ENCODE measurements at regions not wholly inside any gene's neighbourhood (a gene's known extent, or its start where the extent isn't known, plus 50 kb on each side); places are given as distances from the start of the nearest gene placed in this dataset.

DNA sequence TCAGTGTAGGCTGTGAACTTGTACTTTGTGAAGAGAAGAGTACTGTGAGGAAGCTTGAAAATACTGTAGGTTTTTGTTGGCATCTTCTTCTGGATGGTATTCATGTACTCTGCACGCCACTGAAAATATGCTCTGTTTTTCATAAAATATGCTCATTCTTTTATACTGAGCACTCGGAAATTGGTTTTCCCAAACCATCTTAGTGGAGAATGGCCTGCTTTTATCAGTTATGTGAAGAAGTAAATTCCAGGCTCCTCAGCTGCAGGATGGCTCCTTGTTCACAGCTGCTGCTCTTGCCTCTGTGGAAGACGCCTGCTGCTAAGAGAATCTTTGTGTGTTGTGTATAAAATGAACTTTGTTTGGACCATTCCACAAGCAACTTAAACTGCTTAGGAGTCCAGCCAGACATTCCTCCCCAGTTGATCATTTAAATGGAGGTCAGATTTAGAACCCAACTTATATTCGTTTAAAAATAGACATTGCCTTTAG is 443.5 kb upstream of the RGS6 start:
- Histone ChIP-seq H3K27me3 (no peaks in the 10 kb centered on the region), H3K4me3 (no peak overlapping the region), H3K27ac (no peak overlapping the region), H3K4me1 (peaks cover 0 to 60% (median 16%) of the 10 kb centered on the region in 4 donors), H3K36me3 (no peaks in the 10 kb centered on the region), H3K9me3 (no peaks in the 10 kb centered on the region)
- peak in 1 of 2 donors; percentile 71 for DNase-seq
- TF ChIP-seq POLR2A (IDR thresholded peaks at IDR 0.05) (no peak), POLR2AphosphoS5 (IDR thresholded peaks at IDR 0.05) (no peak), EP300 (IDR thresholded peaks at IDR 0.05) (no peak)
- TF ChIP-seq, protein P1, sequence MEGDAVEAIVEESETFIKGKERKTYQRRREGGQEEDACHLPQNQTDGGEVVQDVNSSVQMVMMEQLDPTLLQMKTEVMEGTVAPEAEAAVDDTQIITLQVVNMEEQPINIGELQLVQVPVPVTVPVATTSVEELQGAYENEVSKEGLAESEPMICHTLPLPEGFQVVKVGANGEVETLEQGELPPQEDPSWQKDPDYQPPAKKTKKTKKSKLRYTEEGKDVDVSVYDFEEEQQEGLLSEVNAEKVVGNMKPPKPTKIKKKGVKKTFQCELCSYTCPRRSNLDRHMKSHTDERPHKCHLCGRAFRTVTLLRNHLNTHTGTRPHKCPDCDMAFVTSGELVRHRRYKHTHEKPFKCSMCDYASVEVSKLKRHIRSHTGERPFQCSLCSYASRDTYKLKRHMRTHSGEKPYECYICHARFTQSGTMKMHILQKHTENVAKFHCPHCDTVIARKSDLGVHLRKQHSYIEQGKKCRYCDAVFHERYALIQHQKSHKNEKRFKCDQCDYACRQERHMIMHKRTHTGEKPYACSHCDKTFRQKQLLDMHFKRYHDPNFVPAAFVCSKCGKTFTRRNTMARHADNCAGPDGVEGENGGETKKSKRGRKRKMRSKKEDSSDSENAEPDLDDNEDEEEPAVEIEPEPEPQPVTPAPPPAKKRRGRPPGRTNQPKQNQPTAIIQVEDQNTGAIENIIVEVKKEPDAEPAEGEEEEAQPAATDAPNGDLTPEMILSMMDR (IDR thresholded peaks at IDR 0.05), result no peak
- intact Hi-C loops (cut with DNase I; ENCODE audit: low total_unique reads), result no loop called here
- 61 to 73% (median 69%) methylated on average over 4 of the region's 4 CpGs for WGBS, 5 donors

DNA sequence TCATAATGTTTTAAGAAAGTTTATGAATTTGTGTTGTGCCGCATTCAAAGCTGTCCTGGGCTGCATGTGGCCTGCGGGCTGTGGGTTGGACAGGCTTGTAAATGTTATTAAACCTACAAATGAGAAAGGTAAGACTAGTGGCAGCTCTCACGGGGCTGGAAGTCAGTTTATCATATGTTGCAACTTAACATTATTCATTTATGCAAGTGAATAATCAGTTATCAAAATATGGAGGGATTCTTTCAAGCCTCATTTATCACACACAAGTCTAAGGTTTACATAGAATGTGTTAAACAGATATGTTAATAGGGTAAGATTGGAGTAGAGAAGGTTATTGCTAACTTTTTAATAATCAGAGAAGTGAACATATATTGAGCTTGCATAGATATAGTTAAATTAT is 442.5 kb upstream of the RGS6 start:
- H3K27me3 ChIP-seq, result no peaks in the 10 kb centered on the region
- no peak overlapping the region for H3K27ac ChIP-seq
- 91 to 98% (median 96%) methylated on average over 3 of the region's 3 CpGs for WGBS, 5 donors
- H3K4me3 ChIP-seq, result no peak overlapping the region
- peaks cover 0 to 62% (median 15%) of the 10 kb centered on the region in 4 donors for H3K4me1 ChIP-seq
- no peak for DNase-seq
- no peaks in the 10 kb centered on the region for H3K36me3 ChIP-seq
- H3K9me3 ChIP-seq, result no peaks in the 10 kb centered on the region
- no peak for TF ChIP-seq POLR2A (IDR thresholded peaks at IDR 0.05)
- no peak for TF ChIP-seq EP300 (IDR thresholded peaks at IDR 0.05)
- no peak for TF ChIP-seq POLR2AphosphoS5 (IDR thresholded peaks at IDR 0.05)
- TF ChIP-seq, protein P1 (IDR thresholded peaks at IDR 0.05), result no peak
- intact Hi-C loops (cut with DNase I; ENCODE audit: low total_unique reads), result no loop called here

DNA sequence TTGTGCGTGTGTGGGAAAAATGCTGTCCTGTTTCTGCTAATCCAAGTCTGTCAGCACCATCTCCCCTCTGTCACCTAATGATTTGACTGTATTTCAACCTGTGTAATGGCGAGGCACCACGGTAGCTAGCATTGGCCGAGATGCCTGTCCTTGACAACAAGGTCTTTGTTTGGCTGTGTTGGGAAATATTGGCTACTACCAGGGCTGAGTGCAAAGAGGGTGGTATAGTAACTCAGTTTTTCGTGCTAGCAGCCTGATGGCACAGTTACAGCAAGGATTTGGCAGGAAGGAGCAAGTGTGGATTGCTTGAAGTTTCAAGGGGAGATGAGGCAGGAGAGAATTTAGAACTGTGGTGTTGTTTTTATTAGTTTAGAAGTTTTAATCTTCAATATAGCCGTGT is 440.3 kb upstream of the RGS6 start:
- peak in 1 of 2 donors; percentile 33 for DNase-seq
- Histone ChIP-seq H3K4me3 (no peak overlapping the region), H3K36me3 (no peaks in the 10 kb centered on the region), H3K27me3 (no peaks in the 10 kb centered on the region), H3K9me3 (no peaks in the 10 kb centered on the region), H3K4me1 (peaks cover 0 to 50% (median 15%) of the 10 kb centered on the region in 4 donors), H3K27ac (peak overlapping the region in 2 of 5 donors; percentile 2 to 17)
- 68 to 81% (median 76%) methylated on average over 6 of the region's 6 CpGs for WGBS, 5 donors
- no peak for TF ChIP-seq EP300 (IDR thresholded peaks at IDR 0.05)
- TF ChIP-seq, protein P1 (IDR thresholded peaks at IDR 0.05), result no peak
- no peak for TF ChIP-seq POLR2A (IDR thresholded peaks at IDR 0.05)
- no peak for TF ChIP-seq POLR2AphosphoS5 (IDR thresholded peaks at IDR 0.05)
- intact Hi-C loops (cut with DNase I; ENCODE audit: low total_unique reads), result no loop called here

DNA sequence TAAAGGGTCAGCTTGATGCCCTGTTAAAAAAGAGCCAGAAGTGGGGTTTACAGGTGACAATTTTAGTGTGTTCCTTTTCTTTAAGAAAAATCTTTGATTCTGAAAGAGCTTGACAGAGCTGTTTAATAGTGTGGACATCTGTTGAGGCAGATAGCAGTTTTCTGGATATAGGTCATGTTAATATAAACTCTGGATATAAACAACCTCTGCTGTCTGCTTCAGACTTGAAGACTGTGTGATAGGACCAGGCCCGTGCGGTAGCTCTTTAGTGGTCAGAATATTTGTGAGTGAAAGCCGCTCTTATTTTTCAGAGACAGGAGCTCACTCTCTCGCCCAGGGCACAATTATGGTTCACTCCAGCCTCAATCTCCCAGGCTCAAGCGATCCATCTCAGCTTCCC is 439.9 kb upstream of the RGS6 start:
- DNase-seq, result no peak
- TF ChIP-seq POLR2A (IDR thresholded peaks at IDR 0.05) (no peak), EP300 (IDR thresholded peaks at IDR 0.05) (no peak), POLR2AphosphoS5 (IDR thresholded peaks at IDR 0.05) (no peak)
- TF ChIP-seq, protein P1 (IDR thresholded peaks at IDR 0.05), result no peak
- Histone ChIP-seq H3K27ac (peak overlapping the region in 2 of 5 donors; percentile 2 to 17), H3K9me3 (no peaks in the 10 kb centered on the region), H3K36me3 (no peaks in the 10 kb centered on the region), H3K4me3 (no peak overlapping the region), H3K4me1 (peaks cover 0 to 48% (median 15%) of the 10 kb centered on the region in 4 donors), H3K27me3 (no peaks in the 10 kb centered on the region)
- intact Hi-C loops (cut with DNase I; ENCODE audit: low total_unique reads), result no loop called here
- WGBS, 5 donors, result 71 to 84% (median 76%) methylated on average over 5 of the region's 5 CpGs

Data from stomach (tissue), 8 donors.